GM12891 (cell line): ENCODE measurements at regions not wholly inside any gene's neighbourhood (a gene's known extent, or its start where the extent isn't known, plus 50 kb on each side); places are given as distances from the start of the nearest gene placed in this dataset.

Source experiments
- POLR2AphosphoS5 ChIP-seq: IDR thresholded peaks from 2 replicates; pipeline ENCODE4 v1.6.1; 2011; ENCODE audit warnings: low read depth, low read length, control low read depth
- TAF1 ChIP-seq: IDR thresholded peaks from 2 replicates; pipeline ENCODE4 v1.6.1; 2011; ENCODE audit warnings: low read depth, low read length, control low read depth

- TF ChIP-seq TAF1 (no peak), POLR2AphosphoS5 (no peak)
Observed at GRCh38 chr1:19562847-19563246, 77.5 kb upstream of the CAPZB start.
